AG09309 (cell line): ENCODE measurements at regions not wholly inside any gene's neighbourhood (a gene's known extent, or its start where the extent isn't known, plus 50 kb on each side); places are given as distances from the start of the nearest gene placed in this dataset.
"Not testable (repeated sequence)": the region's sequence is repeated elsewhere in the genome, so short reads cannot be mapped to it uniquely, and the experiment has no call there.

Experiments used
- DNase-seq: peaks from one replicate; pipeline ENCODE4 v3.0.0-alpha.2; 2010; ENCODE audit warnings: low read depth
- H3K4me3 ChIP-seq: 2 replicates; pipeline ENCODE4 v1.5.1; 2011; ENCODE audit warnings: mild to moderate bottlenecking, low read depth, low read length, moderate library complexity; ENCODE audit not compliant: control insufficient read depth
- TF ChIP-seq, protein P1 (sequence below): IDR thresholded peaks from 2 replicates; pipeline ENCODE4 v1.5.1; 2011; ENCODE audit warnings: mild to moderate bottlenecking, low read depth, low read length, inconsistent platforms; ENCODE audit not compliant: insufficient read depth, control insufficient read depth; ENCODE audit errors: missing control alignments

DNA sequence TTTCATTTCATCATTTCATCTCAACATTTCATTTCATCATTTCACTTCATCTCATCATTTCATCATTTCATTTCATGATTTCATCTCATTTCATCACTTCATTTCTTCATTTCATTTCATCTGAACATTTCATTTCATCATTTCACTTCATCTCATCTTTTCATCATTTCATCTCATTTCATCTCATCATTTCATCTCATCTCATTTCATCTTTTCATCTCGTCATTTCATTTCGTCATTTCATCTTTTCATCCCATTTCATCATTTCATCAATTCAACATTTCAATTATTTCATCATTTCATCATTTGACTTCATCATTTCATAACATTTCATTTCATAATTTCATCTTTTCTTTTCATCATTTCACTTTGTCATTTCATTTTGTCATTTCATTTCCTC is 128.4 kb downstream of the ANKRD30BL start:
- no peak for DNase-seq
- TF ChIP-seq, protein P1, sequence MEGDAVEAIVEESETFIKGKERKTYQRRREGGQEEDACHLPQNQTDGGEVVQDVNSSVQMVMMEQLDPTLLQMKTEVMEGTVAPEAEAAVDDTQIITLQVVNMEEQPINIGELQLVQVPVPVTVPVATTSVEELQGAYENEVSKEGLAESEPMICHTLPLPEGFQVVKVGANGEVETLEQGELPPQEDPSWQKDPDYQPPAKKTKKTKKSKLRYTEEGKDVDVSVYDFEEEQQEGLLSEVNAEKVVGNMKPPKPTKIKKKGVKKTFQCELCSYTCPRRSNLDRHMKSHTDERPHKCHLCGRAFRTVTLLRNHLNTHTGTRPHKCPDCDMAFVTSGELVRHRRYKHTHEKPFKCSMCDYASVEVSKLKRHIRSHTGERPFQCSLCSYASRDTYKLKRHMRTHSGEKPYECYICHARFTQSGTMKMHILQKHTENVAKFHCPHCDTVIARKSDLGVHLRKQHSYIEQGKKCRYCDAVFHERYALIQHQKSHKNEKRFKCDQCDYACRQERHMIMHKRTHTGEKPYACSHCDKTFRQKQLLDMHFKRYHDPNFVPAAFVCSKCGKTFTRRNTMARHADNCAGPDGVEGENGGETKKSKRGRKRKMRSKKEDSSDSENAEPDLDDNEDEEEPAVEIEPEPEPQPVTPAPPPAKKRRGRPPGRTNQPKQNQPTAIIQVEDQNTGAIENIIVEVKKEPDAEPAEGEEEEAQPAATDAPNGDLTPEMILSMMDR, result no peak
- no peak overlapping the region for H3K4me3 ChIP-seq

GRCh38 chr2:132012046-132012445 is 149.7 kb downstream of the ANKRD30BL start:
- H3K4me3 ChIP-seq, DNase-seq: not testable (repeated sequence)

GRCh38 chr2:132009874-132010521 is 151.8 kb downstream of the ANKRD30BL start:
- TF ChIP-seq, protein P1, result no peak
- H3K4me3 ChIP-seq, result peak overlapping the region; percentile 29
- DNase-seq, result no peak

DNA sequence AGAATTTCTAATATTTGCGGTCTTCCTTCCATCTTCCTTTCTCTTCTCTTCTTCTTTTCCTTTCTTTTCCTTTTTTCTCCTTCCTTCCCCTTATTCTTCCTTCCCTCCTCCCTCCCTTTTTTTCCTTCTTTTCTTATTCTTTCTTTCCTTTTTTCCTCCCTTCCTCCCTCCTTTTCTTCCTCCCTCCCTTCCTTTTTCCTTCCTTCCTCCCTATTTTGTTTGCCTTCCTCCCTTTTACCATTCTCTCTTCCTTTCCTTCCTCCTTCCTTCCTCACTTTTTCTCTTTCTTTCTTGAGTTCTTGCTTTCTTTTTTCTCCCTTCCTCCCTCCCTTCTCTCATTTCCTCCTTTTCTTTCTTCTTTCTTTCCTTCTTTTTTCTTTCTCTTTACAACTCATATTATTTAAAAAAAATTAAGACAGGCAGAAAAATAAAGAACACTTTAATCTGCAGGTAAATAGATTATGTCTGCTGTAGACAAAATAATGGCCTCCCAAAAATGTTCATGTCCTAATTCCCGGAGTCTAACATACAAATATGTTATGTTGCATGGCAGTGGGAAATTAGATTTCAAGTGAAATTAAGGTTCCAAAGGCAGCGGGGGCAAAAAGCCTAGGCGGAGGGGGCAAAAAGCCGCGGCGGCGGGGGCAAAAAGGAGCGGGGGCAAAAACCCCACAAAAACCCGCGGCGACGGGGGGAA is 152.4 kb downstream of the ANKRD30BL start:
- TF ChIP-seq, protein P1, result no peak
- H3K4me3 ChIP-seq, result peak overlapping the region; percentile 29
- DNase-seq, result no peak

GRCh38 chr2:131990751-131991150 is 171.0 kb downstream of the ANKRD30BL start:
- H3K4me3 ChIP-seq, DNase-seq: not testable (repeated sequence)

GRCh38 chr2:131966671-131967070 is 195.1 kb downstream of the ANKRD30BL start:
- DNase-seq, H3K4me3 ChIP-seq: not testable (repeated sequence)

GRCh38 chr2:131966256-131966655 is 195.5 kb downstream of the ANKRD30BL start:
- DNase-seq, result no peak
- TF ChIP-seq, protein P1, result no peak
- no peak overlapping the region for H3K4me3 ChIP-seq

- not testable (repeated sequence) for H3K4me3 ChIP-seq, DNase-seq
Measured at GRCh38 chr2:131958019-131958609, 203.6 kb downstream of the ANKRD30BL start.

GRCh38 chr2:131948641-131949040 is 213.1 kb downstream of the ANKRD30BL start:
- DNase-seq, H3K4me3 ChIP-seq: not testable (repeated sequence)

GRCh38 chr2:131923287-131923686 is 238.5 kb downstream of the ANKRD30BL start:
- DNase-seq, H3K4me3 ChIP-seq: not testable (repeated sequence)

DNA sequence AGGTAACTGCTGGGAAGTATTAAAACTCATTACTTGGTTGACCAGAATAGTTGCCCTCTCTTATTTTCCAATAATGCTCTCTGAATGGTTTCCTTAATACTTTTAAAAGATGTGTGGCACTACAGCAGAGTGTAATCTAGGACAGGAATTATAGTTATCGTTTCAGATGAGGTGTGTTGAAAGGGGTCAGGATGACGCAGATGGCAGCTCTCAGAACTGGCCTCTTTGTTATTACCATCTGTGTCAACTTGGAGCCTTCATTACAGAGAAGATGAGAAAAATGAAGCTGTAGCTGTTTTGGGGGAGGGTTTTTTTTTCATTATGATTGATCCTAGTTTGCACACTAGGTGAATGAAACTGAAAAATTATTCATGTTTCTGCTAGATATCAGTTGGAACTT is 238.9 kb downstream of the ANKRD30BL start:
- not testable (repeated sequence) for DNase-seq, H3K4me3 ChIP-seq
